ENCODE measurements at regions not wholly inside any gene's neighbourhood (a gene's known extent, or its start where the extent isn't known, plus 50 kb on each side); places are given as distances from the start of the nearest gene placed in this dataset.
A peak's percentile ranks its signal among the peaks of the same experiment; 100 is the strongest.
"Not testable (repeated sequence)": the region's sequence is repeated elsewhere in the genome, so short reads cannot be mapped to it uniquely, and the experiment has no call there.

GRCh38 chr5:119299242-119299614, 56.6 kb upstream of the TNFAIP8 start:
- not testable (repeated sequence) for DNase-seq (ENCODE audit: low spot score)

GRCh38 chr5:119299615-119300310, 56.1 kb upstream of the TNFAIP8 start:
- not testable (repeated sequence) for DNase-seq (ENCODE audit: low spot score)

- no peak for DNase-seq (ENCODE audit: low spot score)
Measured at GRCh38 chr5:119300311-119300670, 55.5 kb upstream of the TNFAIP8 start.

GRCh38 chr5:119301210-119301609, 54.6 kb upstream of the TNFAIP8 start:
- DNase-seq (ENCODE audit: low spot score) = no peak

- DNase-seq (ENCODE audit: low spot score) = no peak
Measured at GRCh38 chr5:119301906-119302305, 53.9 kb upstream of the TNFAIP8 start.

- DNase-seq (ENCODE audit: low spot score) = no peak
Measured at GRCh38 chr5:119302449-119302848, 53.4 kb upstream of the TNFAIP8 start.

GRCh38 chr5:119302916-119303897, 52.6 kb upstream of the TNFAIP8 start:
- DNase-seq (ENCODE audit: low spot score) = peak; percentile 19

GRCh38 chr5:119304439-119305211, 51.2 kb upstream of the TNFAIP8 start:
- DNase-seq (ENCODE audit: low spot score) = no peak
